SW480 (cell line): ENCODE measurements at regions not wholly inside any gene's neighbourhood (a gene's known extent, or its start where the extent isn't known, plus 50 kb on each side); places are given as distances from the start of the nearest gene placed in this dataset.
"Not testable (repeated sequence)": the region's sequence is repeated elsewhere in the genome, so short reads cannot be mapped to it uniquely, and the experiment has no call there.

Experiments
- DNase-seq: peaks from one replicate; pipeline ENCODE4 v3.0.0-alpha.2; 2016; ENCODE audit warnings: low spot score

- DNase-seq = no peak
Observed at GRCh38 chr14:55805250-55805649, 225.2 kb downstream of the KTN1 start.

- peak; percentile 81 for DNase-seq
Observed at GRCh38 chr14:55807053-55807880, 227.3 kb downstream of the KTN1 start.

DNA sequence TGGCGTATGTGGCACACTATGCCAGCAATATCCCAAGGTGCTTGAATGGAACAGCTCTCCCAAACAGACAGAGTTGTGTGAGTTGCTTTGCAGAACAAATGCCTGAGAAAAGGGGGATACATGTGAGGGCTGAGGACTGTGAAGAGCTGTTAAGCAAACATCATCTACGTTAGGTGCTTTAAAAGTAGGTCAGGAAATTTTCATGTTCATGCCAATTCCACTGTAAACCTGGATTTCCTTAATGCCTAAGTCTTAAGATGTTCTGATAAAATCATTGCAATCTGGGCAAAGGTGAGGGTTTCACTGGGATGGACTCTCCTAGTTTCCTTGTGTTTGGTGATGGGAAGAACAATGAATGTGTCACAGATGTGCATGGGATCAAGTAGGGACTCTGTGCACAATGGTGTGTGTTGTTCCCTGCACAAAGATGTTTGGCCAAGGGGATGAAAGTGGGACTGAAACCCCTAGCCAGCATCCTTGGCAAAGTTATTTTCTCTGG, 227.9 kb downstream of the KTN1 start:
- DNase-seq = no peak

- no peak for DNase-seq
Observed at GRCh38 chr14:55813630-55814029, 233.6 kb downstream of the KTN1 start.

GRCh38 chr14:55814064-55814463, 234.1 kb downstream of the KTN1 start:
- no peak for DNase-seq

DNA sequence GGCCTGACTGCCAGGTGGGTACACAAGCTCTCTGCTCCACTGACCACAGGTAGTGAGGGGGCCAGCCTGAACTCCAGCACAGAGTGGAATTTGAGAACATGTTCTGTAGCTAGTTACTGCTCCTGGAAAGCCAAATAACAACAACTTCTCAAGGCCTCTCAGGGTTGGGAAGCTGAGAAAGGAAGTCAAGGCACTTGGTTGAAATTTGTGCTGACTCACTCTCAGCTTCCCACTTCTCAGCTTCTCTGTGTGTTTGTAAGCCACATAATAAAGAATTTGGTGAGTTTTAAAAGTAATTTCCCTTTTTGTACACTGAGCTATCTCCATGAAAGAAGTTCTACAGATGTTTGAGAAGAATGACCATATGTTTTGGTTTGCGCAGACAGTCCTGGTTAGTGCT, 234.9 kb downstream of the KTN1 start:
- no peak for DNase-seq

DNA sequence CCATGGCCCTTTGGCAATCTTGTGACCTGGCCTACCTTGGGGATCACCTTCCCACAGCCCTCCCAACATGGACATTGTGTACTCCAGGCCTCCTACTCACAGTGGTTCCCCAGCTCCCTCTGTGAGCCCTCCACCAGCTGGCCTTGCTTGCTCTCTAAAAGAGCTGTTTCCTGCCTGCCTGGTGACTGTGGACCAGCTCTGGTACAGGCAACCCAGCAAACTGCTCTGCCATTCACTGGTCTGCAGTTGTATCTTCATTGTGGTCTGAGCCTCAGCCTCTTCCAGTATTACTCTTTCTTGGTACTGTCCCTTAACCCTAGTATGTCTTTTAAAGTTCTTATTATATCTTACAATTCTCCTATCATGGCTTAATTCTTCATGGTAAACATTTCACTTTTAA, 236.2 kb downstream of the KTN1 start:
- DNase-seq = no peak

DNA sequence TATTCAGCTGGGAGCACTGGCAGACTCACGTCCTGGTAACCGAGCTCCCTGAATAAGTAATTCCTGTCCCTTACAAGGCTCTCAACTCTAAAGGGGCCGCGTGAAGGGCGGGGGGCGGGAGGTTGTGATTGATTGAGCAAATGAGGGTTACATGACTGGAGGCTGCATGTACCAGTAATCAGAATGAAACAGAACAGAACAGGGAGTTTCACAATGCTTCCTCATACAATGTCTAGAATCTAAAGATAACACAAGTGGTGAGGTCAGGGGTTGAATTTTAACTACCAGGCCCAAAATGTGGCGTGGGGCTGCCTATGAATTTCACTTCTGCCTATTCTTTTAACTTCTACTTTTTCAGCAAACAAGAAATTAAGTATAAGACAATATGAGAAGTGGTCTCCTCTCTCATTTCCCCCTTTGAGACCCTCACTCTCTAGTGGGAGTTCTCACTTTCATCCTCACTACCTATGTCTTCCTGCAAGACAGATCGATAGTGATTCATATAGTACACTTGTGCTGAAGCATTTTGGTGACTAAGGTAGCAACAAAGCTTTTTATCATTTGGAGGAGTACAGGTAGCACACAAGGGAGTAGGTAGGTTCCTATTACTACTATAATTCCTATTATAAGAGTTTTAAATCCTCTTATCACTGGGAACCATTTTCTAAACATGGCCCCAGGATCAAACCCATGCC, 239.8 kb downstream of the KTN1 start:
- DNase-seq = no peak

DNA sequence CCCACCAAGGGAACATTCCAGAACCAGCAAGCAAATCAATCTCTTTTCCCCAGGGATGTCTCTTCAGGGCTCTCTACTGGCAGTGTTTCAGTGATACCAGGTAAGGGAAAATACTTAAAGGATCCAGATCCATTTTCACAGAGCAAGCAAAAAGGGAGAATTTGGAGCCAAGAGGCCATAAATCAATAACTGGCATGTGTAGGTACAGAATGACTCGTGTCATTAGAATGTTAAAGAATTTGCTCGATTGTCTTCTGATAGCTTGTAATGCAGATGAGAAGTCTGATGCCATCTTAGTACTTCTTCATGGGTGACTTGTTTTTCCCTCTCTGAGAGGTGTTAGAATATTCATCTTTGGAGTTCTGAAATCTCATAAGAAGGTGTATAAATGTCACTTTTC, 242.9 kb downstream of the KTN1 start:
- DNase-seq = no peak

- peak; percentile 87 for DNase-seq
Observed at GRCh38 chr14:55832122-55832911, 252.3 kb downstream of the KTN1 start.

DNA sequence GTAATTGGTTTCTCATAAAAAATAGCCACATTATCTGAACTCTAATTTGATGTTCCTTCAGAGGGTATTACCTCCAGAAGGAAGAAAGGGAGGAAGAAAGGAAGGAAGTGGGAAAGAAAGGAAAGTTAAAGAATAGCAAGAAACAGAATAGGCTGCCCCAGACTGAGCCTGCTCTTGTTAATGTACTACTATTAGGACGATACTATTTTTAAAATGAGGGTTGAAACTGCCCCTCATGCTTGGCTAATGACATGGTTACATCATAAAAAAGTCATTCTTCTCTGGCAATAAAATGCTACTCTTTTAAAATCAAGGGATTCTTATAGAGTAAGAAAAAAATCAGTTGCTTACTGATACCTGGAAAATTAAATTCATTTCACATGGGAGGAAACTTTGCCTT, 253.0 kb downstream of the KTN1 start:
- no peak for DNase-seq

DNA sequence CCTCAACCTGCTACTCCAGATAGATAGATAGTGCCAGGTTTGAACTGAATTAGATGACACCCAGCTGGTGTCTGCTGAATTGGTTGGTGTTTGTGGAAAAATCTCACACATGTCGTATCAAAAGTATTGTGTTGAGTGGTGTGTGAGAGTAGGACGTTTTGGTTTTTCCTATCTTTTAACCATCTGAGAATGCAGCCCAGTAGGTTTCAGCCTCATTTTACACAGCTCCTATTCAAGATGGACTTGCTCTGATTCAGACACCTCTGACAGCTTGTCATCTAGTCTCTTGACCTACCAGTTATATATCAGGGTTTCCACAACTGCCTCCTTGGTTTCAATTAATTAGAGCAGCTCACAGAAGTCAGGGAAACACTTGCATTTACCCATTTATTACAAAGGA, 254.4 kb downstream of the KTN1 start:
- no peak for DNase-seq

- no peak for DNase-seq
Observed at GRCh38 chr14:55835985-55836384, 256.0 kb downstream of the KTN1 start.

- no peak for DNase-seq
Observed at GRCh38 chr14:55837467-55837866, 257.5 kb downstream of the KTN1 start.

- no peak for DNase-seq
Observed at GRCh38 chr14:55838529-55839052, 258.6 kb downstream of the KTN1 start.

- DNase-seq = not testable (repeated sequence)
Observed at GRCh38 chr14:55839301-55839947, 259.4 kb downstream of the KTN1 start.

DNA sequence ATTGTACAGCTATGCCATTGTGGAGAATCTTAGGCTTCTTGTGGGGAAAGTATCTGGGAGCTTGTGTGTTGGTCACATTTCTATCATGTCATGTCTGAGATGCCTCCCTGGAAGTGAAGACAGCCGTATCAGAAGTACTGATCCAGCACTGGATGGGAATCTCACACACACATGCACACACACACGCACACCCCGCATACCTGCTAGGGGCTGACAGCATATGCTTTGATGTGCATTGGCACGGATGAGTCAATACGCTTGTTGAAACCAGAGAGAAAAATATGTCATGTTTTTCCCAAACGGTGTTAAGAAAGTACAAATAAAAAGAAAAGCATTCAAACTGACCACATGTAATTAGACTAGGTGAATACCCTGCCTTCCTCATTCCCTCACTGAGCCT, 260.8 kb downstream of the KTN1 start:
- DNase-seq = peak; percentile 56

DNA sequence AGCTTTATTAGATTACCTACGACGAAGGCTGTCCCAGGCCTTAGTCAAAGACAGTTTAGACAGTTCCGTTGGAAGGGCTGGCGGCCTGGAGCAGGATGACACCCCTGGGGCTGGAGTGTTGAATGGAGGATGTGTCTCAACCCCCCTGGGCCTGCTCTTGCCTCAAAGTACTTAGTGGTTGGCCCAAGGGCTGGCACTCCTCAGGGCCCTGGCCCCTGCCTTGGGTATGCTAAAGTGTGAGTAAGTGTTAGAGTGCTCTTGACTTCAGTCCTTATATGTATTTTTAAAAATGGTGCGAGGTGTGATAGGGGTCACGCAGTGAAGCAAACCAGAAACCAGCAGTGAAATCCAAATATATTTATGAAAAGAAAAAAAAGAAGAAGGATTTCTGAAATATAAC, 261.6 kb downstream of the KTN1 start:
- DNase-seq = no peak

- DNase-seq = no peak
Observed at GRCh38 chr14:55843718-55844403, 263.9 kb downstream of the KTN1 start.

GRCh38 chr14:55845963-55846825, 266.2 kb downstream of the KTN1 start:
- DNase-seq = peak; percentile 99
